SK-N-SH (cell line): ENCODE measurements at regions not wholly inside any gene's neighbourhood (a gene's known extent, or its start where the extent isn't known, plus 50 kb on each side); places are given as distances from the start of the nearest gene placed in this dataset.

Experiments
- CTCF ChIA-PET: fragments of 300-600, 350-600 bp; formaldehyde crosslinking; extraction: SDS; loops from one replicate; lab custom pipeline; 2021; lab: Yijun Ruan, JAX
- POLR2A ChIA-PET: fragments of 350-600 bp; sonication (Branson Sonifier 250); formaldehyde crosslinking; extraction: SDS; loops from one replicate; lab custom pipeline; 2020; ENCODE audit warnings: antibody characterized with exemption, inconsistent platforms; lab: Yijun Ruan, JAX
- DNase-seq: peaks from one replicate; pipeline ENCODE4 v3.0.0; 2012
- H2AFZ ChIP-seq: fragments of 200-600 bp; sonication (generic); 2 replicates; pipeline ENCODE4 v1.8.1; 2016; ENCODE audit warnings: antibody characterized with exemption, mild to moderate bottlenecking, low read depth
- H3F3A ChIP-seq: fragments of 200-600 bp; sonication (generic); replicated peaks from 2 replicates; pipeline ENCODE3; 2016; ENCODE audit warnings: antibody characterized with exemption, mild to moderate bottlenecking; ENCODE audit not compliant: insufficient read depth
- H3K27ac ChIP-seq, 2 experiments: fragments of 200-500 bp in 1 of 2; fragments of 200-600 bp in 1 of 2; sonication (Bioruptor generic) in 1 of 2; sonication (generic), shearing (Covaris generic) in 1 of 2; 2 replicates each; pipeline versions ENCODE4 v1.5.1 to v1.6.1; 2014 to 2016; ENCODE audit warnings: low read depth in 2 of 2, inconsistent platforms in 1 of 2, low read length in 1 of 2, mild to moderate bottlenecking in 1 of 2, mixed read lengths in 1 of 2
- H3K27me3 ChIP-seq: fragments of 200-600 bp; sonication (generic), shearing (Covaris generic); 2 replicates; pipeline ENCODE4 v1.6.1; 2016; ENCODE audit warnings: mixed run types; ENCODE audit not compliant: insufficient read depth
- H3K36me3 ChIP-seq, 2 experiments: fragments of 200-500 bp in 1 of 2; fragments of 200-600 bp in 1 of 2; sonication (Bioruptor generic) in 1 of 2; sonication (generic) in 1 of 2; replicated peaks in 1 of 2; 2 replicates each; pipeline versions ENCODE3 to v1.5.1; 2014 to 2016; ENCODE audit warnings: low read length in 1 of 2, mild to moderate bottlenecking in 1 of 2; ENCODE audit not compliant: insufficient read depth in 2 of 2, control insufficient read depth in 1 of 2
- H3K4me1 ChIP-seq, 2 experiments: fragments of 200-500 bp in 1 of 2; fragments of 200-600 bp in 1 of 2; sonication (Bioruptor generic) in 1 of 2; sonication (generic), shearing (Covaris generic) in 1 of 2; 2 replicates each; pipeline versions ENCODE4 v1.5.1 to v1.6.1; 2014 to 2016; ENCODE audit warnings: low read depth in 1 of 2, low read length in 1 of 2, mixed run types in 1 of 2; ENCODE audit not compliant: insufficient read depth in 2 of 2, control insufficient read depth in 1 of 2
- H3K4me2 ChIP-seq: fragments of 200-600 bp; sonication (generic), shearing (Covaris generic); 2 replicates; pipeline ENCODE4 v1.6.1; 2017; ENCODE audit warnings: mixed run types
- H3K4me3 ChIP-seq, 2 experiments: fragments of 200-500 bp in 1 of 2; fragments of 200-600 bp in 1 of 2; sonication (Bioruptor generic) in 1 of 2; sonication (generic), shearing (Covaris generic) in 1 of 2; 2 replicates each; pipeline versions ENCODE4 v1.5.1 to v1.8.1; 2014 to 2016; ENCODE audit warnings: low read depth in 2 of 2, inconsistent platforms in 1 of 2, low read length in 1 of 2, mild to moderate bottlenecking in 1 of 2, mixed read lengths in 1 of 2, moderate library complexity in 1 of 2
- H3K79me2 ChIP-seq: fragments of 200-600 bp; sonication (generic); 2 replicates; pipeline ENCODE4 v1.8.1; 2017; ENCODE audit warnings: mild to moderate bottlenecking; ENCODE audit not compliant: insufficient read depth
- H3K9ac ChIP-seq: fragments of 200-600 bp; sonication (generic); 2 replicates; pipeline ENCODE4 v1.6.1; 2017; ENCODE audit warnings: mixed run types
- H3K9me2 ChIP-seq: fragments of 200-600 bp; sonication (generic); 2 replicates; pipeline ENCODE4 v1.6.1; 2017; ENCODE audit warnings: mixed run types
- H3K9me3 ChIP-seq: fragments of 200-600 bp; sonication (generic); 2 replicates; pipeline ENCODE4 v1.6.1; 2017; ENCODE audit warnings: mixed run types, mild to moderate bottlenecking, moderate library complexity
- H4K20me1 ChIP-seq: fragments of 200-600 bp; sonication (generic); 2 replicates; pipeline ENCODE4 v1.6.1; 2017; ENCODE audit warnings: mild to moderate bottlenecking, mixed run types; ENCODE audit not compliant: insufficient read depth
- ELF1 ChIP-seq: IDR thresholded peaks from 2 replicates; pipeline ENCODE4 v1.4.0; 2012
- EP300 ChIP-seq, 2 experiments: IDR thresholded peaks; 2 replicates each; pipeline versions ENCODE4 v1.4.0 to v1.6.1; 2012; ENCODE audit warnings: borderline replicate concordance in 1 of 2, low read depth in 1 of 2, low read length in 1 of 2
- FOXJ3 ChIP-seq: sonication (generic); formaldehyde crosslinking; IDR thresholded peaks from 2 replicates; pipeline ENCODE4 v1.5.1; 2020; ENCODE audit warnings: mild to moderate bottlenecking, missing genetic modification reagents
- GABPA ChIP-seq: IDR thresholded peaks from 2 replicates; pipeline ENCODE4 v1.4.0; 2012; ENCODE audit warnings: low read depth, mild to moderate bottlenecking
- GATA2 ChIP-seq: sonication (generic); formaldehyde crosslinking; IDR thresholded peaks from 2 replicates; pipeline ENCODE4 v1.5.0; 2020; ENCODE audit warnings: mild to moderate bottlenecking, missing genetic modification reagents
- IRF3 ChIP-seq: fragments of 150-350 bp; IDR thresholded peaks from 2 replicates; pipeline ENCODE4 v1.6.1; 2016; ENCODE audit warnings: mild to moderate bottlenecking, low read depth, low read length
- JUND ChIP-seq: IDR thresholded peaks from 2 replicates; pipeline ENCODE4 v1.4.0; 2012
- NRF1 ChIP-seq: IDR thresholded peaks from 2 replicates; pipeline ENCODE4 v1.6.1; 2012; ENCODE audit warnings: low read depth, mild to moderate bottlenecking, low read length
- PBX3 ChIP-seq: IDR thresholded peaks from 2 replicates; pipeline ENCODE4; 2012
- POLR2AphosphoS5 ChIP-seq: IDR thresholded peaks from 2 replicates; pipeline ENCODE4 v1.6.1; 2012; ENCODE audit warnings: low read depth, low read length
- RAD21 ChIP-seq: IDR thresholded peaks from 2 replicates; pipeline ENCODE4 v1.6.1; 2012; ENCODE audit warnings: mild to moderate bottlenecking, low read length
- REST ChIP-seq: IDR thresholded peaks from 2 replicates; pipeline ENCODE4 v1.6.1; 2012; ENCODE audit warnings: mild to moderate bottlenecking, low read depth, low read length, moderate library complexity
- SIN3A ChIP-seq: IDR thresholded peaks from 2 replicates; pipeline ENCODE4 v1.6.1; 2012; ENCODE audit warnings: low read depth, mild to moderate bottlenecking, low read length, moderate library complexity, borderline replicate concordance
- SMC3 ChIP-seq: IDR thresholded peaks from 2 replicates; pipeline ENCODE4 v1.6.1; 2012; ENCODE audit warnings: low read depth, low read length, improper control_type of control experiment
- TAF1 ChIP-seq: IDR thresholded peaks from 2 replicates; pipeline ENCODE4 v1.6.1; 2012; ENCODE audit warnings: low read depth, mild to moderate bottlenecking, low read length, moderate library complexity, borderline replicate concordance
- TCF12 ChIP-seq: IDR thresholded peaks from 2 replicates; pipeline ENCODE4 v1.4.0; 2012
- TEAD4 ChIP-seq: IDR thresholded peaks from 2 replicates; pipeline ENCODE4 v1.4.0; 2012; ENCODE audit warnings: mild to moderate bottlenecking, borderline replicate concordance; ENCODE audit not compliant: insufficient read depth
- YY1 ChIP-seq: IDR thresholded peaks from 2 replicates; pipeline ENCODE4 v1.4.0; 2012; ENCODE audit warnings: low read depth, mild to moderate bottlenecking
- WGBS: methylation state at CpG from one replicate; pipeline ENCODE4 v1.1.6; 2017; ENCODE audit warnings: low lambda C conversion rate; 5-methylcytosine and 5-hydroxymethylcytosine counted together
- TF ChIP-seq, protein P1 (sequence below): fragments of 150-350 bp; IDR thresholded peaks from 2 replicates; pipeline ENCODE4 v1.6.1; 2017; ENCODE audit warnings: antibody characterized with exemption, low read length, low read depth, borderline replicate concordance
- TF ChIP-seq, protein P2 (sequence below): IDR thresholded peaks from 2 replicates; pipeline ENCODE4 v1.4.0; 2012; ENCODE audit warnings: low read depth, borderline replicate concordance

DNA sequence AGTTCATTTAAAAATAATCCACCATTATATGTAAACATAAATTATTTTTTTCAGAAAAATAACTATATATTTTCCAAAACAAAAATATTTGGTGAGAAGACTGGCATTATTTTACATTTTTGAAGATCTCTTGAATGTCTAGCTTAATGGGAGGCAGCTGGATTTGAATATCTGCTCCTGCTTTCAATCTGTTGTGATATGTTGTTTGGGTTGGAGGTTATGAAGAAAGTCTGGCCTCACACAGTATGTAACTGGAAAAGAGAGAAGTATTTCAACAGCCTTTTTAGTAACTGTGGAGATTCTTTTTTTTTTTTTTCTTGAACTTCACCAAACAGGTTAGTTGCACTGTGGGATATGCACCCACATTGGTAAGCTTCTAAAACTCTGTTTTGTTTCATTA, 84.7 kb upstream of the SLIT3 start (continued):
- TF ChIP-seq REST, result no peak
- TF ChIP-seq GATA2 (CRISPR knock-in tag), result no peak
- TF ChIP-seq GABPA, result no peak
- no peak for TF ChIP-seq SIN3A

DNA sequence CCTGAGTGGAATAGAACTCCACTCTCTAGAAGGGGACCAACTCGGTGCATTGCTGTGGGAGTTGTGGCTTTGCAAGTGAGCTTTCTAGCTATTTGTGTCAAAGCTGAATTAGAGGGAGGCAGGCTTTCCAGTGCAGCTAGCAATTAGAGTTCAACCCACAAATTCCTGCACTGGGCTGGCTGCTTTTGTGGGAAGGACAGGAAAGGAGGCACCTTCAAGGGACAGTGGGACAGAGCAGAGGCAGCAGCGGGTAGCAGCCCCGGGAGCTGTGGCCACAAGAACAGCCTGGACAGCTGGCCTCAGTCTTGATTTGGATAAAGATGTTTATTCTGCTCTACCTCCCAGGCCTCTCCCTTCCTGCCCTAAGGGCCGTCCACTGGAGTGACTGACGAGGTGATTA, 83.7 kb upstream of the SLIT3 start:
- H3K27me3 ChIP-seq, result no peaks in the 10 kb centered on the region
- H3K79me2 ChIP-seq, result no peaks in the 10 kb centered on the region
- CTCF ChIA-PET, result no interaction called here
- H3K4me1 ChIP-seq, result peaks cover 0 to 8% of the 10 kb centered on the region in 2 experiments; a peak in 1 of 4 replicates
- peak; percentile 7 for DNase-seq
- no peaks in the 10 kb centered on the region for H3K36me3 ChIP-seq
- H2AFZ ChIP-seq, result no peak overlapping the region
- H3K9me3 ChIP-seq, result no peaks in the 10 kb centered on the region
- H3K9me2 ChIP-seq, result no peaks in the 10 kb centered on the region
- no peaks in the 10 kb centered on the region for H3F3A ChIP-seq
- WGBS, result 53% methylated on average over 5 of the region's 5 CpGs
- POLR2A ChIA-PET, result no interaction called here
- H3K4me3 ChIP-seq, result no peak overlapping the region
- H3K27ac ChIP-seq, result no peak overlapping the region; a peak in 1 of 4 replicates
- no peak overlapping the region for H3K9ac ChIP-seq
- H4K20me1 ChIP-seq, result no peaks in the 10 kb centered on the region
- H3K4me2 ChIP-seq, result no peak overlapping the region
- no peak for TF ChIP-seq TEAD4
- no peak for TF ChIP-seq JUND
- TF ChIP-seq, protein P1, sequence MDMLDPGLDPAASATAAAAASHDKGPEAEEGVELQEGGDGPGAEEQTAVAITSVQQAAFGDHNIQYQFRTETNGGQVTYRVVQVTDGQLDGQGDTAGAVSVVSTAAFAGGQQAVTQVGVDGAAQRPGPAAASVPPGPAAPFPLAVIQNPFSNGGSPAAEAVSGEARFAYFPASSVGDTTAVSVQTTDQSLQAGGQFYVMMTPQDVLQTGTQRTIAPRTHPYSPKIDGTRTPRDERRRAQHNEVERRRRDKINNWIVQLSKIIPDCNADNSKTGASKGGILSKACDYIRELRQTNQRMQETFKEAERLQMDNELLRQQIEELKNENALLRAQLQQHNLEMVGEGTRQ, result no peak
- TF ChIP-seq PBX3, result no peak
- TF ChIP-seq NRF1, result no peak
- TF ChIP-seq YY1, result no peak
- no peak for TF ChIP-seq REST
- no peak for TF ChIP-seq TCF12
- no peak for TF ChIP-seq FOXJ3 (CRISPR knock-in tag)
- TF ChIP-seq, protein P2, sequence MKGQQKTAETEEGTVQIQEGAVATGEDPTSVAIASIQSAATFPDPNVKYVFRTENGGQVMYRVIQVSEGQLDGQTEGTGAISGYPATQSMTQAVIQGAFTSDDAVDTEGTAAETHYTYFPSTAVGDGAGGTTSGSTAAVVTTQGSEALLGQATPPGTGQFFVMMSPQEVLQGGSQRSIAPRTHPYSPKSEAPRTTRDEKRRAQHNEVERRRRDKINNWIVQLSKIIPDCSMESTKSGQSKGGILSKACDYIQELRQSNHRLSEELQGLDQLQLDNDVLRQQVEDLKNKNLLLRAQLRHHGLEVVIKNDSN, result no peak
- TF ChIP-seq IRF3, result no peak
- TF ChIP-seq TAF1, result no peak
- TF ChIP-seq RAD21, result no peak
- TF ChIP-seq ELF1, result no peak
- no peak for TF ChIP-seq SMC3
- no peak for TF ChIP-seq EP300 (IDR thresholded peaks at IDR 0.05; ENCODE audit: borderline replicate concordance in 1 of 2, low read depth in 1 of 2, low read length in 1 of 2)
- no peak for TF ChIP-seq POLR2AphosphoS5
